HG03565 (cell line): ENCODE measurements at regions not wholly inside any gene's neighbourhood (a gene's known extent, or its start where the extent isn't known, plus 50 kb on each side); places are given as distances from the start of the nearest gene placed in this dataset.
A peak's percentile ranks its signal among the peaks of the same experiment; 100 is the strongest.
"Not testable (repeated sequence)": the region's sequence is repeated elsewhere in the genome, so short reads cannot be mapped to it uniquely, and the experiment has no call there.

Experiments used
- ATAC-seq: cut with Tn5 transposase; IDR thresholded peaks from one replicate; pipeline ENCODE4 v1.9.1; 2021; ENCODE audit warnings: mild to moderate bottlenecking, moderate library complexity; ENCODE audit not compliant: unreplicated experiment

DNA sequence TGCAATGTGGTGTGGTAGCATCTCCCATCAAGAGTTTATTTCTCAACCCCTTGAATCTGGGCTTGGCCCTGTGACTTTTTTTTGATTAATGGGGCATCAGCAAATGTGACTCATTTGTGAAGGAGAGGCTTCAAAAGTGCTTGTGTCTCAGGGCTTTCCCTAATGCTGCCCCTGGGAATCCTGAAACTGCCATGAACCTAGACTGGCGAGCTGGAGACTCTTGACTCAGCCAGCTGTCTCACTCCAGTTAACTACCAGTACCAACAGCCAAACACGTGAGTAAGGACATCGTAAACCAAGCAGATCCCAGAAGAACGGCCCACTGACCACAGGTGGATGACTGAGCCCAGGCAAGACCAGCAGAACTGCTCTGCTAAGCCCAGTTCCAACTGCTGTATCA is 72.8 kb upstream of the ADTRP start:
- ATAC-seq = no peak

DNA sequence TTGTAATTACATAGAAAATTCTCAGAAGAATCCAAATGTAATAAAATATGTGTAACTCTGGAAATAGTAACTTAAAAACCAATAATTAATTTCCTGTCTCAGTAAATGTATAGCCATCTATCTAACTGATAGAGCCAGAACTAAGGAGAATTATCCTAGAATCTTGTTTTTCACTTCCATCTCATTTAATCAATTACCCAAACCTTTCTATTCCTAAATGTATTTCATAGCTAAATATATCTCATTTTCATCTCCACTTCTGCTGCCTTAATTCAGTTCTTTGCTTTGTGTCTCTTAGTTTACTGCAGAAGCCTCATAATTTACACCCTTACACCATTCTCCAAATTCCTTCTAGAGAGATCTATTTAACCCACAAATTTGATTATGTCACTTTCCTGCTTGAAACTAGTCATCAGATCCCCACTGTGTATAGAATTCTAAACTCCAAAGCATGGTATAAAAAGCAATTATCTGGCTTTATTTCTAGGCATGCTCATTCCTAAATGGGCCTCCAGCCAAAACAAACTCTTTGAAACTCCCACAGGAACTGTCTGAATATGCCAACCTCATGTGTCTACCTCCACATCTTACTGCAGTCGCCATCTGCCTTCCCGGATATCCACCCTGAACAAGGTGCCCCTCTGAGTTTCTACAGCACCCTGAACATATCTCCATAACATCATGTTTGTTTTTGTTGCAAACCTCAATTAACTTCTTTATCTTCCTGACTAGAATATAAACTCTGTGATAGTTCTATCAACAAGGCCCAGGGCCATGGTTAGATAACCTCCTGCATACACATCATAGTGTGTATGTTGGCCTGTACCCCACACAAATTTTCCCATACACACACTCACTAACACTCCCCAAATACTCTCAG is 70.5 kb upstream of the ADTRP start:
- ATAC-seq = no peak

DNA sequence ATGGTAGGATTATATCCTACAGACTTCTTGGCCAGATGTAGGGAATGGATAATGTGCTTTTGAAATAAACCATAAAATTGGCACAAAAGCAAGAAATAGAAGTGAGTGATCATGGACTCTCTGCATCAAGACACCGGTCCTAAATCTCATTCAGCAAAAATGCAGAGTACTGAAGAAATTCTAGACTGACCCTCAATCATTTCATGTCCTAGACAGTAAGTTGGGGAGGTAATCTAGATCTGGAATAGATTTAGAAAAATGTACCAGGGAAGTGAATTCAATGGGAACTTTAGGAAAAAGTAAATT is 69.7 kb upstream of the ADTRP start:
- ATAC-seq = no peak

DNA sequence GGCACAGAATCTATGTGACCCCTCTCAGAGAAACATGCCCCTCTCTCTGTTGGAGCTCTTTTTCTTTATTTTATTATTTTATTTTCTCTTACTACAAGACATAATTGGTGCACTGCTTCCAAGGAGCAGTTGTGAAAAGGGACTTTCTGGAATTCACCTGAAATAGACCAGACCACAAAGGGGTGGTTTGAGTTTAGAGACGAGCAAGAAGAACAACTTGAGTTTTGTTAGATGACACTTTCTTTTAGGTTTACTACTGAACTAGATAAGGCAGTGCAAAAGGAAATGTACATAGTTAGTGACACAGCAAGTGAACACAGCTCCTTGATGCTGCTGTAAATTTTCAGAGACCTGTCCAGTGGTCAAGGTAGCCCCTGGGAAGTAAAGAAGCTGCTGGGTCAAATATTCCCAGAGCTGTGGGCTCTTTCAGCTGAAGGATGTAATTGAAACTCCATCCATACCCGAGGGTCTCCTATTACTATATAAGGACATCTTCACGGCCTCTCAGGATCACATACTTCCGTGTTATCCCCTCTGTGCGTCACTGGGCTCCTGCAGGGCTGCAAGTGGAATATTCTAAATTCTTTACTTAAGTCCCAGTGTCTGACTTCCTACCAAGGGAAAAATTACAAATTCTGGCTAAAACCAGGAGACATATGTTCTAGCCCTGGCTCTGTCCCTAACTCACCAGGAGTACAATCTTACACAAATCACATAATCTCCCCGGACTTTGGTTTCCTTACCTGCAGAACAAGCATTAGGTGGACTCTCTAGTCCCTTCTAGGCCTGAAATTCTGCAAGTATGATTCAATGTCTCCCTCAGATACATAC is 69.1 kb upstream of the ADTRP start:
- ATAC-seq = no peak

DNA sequence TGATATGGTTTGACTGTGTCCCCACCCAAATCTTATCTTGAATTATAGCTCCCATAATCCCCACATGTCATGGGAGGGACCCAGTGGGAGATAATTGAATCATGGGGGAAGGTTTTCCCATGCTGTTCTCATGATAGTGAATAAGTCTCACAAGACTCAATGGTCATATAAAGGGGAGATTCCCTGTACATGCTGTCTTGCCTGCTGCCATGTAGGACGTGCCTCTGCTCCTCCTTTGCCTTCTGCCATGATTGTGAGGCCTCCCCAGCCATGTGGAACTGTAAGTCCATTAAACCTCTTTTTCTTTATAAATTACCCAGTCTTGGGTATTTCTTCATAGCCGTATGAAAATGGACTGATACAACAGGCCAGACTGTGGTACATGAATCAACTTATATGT is 68.5 kb upstream of the ADTRP start:
- ATAC-seq = not testable (repeated sequence)

DNA sequence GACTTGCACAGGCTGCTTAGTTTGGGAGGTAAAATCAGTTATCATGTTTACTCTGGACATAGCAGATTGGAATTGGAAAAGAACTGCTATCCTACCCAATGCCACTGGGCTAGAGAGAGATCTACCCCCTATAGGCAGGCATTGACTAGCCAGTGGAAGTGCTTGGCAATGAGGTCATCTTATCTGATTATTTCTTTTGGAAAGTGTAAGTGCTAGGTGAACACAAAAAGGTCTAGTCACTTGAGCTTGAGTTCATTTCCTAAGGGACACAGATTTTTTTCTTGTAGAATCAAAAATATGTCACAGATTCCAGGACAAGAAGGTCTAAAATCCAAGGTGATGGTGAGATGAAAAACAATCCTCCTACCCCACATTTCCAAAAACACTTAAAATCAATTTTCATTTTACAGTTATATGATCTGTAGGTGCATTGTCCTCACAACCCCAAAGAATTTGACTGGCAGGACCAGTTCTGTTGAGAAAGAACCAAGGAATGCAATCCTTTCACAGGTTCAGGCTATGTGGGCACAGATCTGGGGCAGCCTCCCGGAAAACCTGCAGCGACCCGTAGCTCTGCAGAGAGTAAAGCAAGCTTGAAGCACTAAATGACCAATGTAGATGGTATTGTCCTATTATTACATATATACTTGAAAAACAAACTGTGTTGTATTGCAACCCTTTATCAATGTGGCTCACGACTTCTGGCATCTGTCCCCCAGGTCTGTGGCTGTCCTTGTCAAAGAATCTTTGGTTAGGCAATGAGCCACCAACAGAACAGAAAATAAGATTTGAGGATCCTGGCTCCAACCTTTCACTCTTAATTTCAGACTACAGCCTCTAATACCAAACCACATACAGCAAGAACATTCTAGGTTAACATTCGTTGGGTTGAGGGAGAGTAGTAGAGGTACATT is 67.3 kb upstream of the ADTRP start:
- no peak for ATAC-seq

DNA sequence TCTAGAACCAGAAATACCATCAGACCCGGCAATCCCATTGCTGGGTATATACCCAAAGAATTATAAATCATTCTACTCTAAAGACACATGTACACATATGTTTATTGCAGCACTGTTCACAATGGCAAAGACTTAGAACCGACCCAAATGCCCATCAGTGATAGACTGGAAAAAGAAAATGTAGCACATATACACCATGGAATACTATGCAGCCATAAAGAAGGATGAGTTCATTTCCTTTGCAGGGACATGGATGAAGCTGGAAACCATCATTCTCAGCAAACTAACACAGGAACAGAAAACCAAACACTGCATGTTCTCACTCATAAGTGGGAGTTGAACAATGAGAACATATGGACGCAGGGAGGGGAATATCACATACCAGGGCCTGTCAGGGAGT is 64.2 kb upstream of the ADTRP start:
- ATAC-seq = not testable (repeated sequence)

DNA sequence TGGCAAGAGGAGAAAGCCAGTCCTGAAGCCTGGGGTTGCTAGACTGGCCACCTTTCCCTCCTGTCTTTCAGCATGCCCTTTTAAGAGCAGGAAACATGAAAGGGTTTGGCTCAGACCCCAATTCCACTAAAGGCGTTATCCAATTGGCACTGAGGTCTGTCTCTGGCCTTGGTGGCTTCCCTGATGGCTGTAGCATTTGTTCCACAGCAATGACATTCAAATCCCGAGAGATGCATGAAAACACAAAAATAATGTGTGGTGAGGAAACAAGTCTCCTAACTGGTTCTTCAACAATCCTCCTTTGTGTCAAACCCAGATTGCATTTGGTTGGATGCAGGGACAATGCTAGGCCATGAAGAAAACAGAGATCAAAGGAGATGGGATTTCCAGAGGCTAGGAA is 56.5 kb upstream of the ADTRP start:
- ATAC-seq = no peak

DNA sequence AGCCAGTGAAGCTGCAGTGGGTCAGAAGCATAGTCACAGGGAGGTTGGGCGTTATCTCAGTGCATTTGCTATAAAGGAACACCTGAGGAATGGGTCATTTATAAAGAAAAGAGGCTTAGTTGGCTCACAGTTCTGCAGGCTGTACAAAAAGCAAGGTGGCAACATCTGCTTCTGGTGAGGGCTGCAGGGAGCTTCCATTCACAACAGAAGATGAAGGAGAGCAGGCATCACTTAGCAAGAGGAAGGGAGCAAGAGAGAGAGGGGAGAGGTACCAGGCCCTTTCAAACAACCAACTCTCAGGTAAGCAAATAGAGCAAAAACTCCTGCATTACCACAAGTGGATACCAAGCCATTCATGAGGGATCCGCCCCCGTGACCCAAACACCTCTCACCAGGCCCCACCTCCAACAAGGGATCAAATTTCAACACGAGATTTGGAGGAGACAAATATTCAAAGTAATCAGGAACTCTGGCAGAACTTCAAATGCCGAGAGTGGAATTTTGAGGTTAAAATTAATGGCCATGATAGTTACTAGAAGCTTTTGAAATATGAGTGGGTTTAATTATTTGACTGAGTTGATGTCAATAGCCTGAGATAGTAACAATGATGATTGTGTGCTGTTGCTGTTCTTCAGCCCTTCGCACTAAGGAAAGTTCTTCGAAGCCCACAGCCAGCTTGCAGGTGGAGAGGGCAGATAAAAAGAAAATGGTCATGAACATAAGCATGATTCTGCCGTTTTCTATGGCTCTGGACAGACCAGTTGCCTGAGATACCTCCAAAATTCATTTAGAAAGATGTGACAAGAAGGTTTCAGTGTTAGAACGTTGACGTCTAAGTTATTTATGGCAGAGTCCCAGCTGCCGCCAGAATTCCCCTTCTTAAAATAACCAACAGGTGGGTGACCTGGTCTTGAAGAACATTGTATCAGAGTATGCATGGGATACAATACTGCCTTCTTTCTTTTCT is 55.3 kb upstream of the ADTRP start:
- ATAC-seq = peak; percentile 88

DNA sequence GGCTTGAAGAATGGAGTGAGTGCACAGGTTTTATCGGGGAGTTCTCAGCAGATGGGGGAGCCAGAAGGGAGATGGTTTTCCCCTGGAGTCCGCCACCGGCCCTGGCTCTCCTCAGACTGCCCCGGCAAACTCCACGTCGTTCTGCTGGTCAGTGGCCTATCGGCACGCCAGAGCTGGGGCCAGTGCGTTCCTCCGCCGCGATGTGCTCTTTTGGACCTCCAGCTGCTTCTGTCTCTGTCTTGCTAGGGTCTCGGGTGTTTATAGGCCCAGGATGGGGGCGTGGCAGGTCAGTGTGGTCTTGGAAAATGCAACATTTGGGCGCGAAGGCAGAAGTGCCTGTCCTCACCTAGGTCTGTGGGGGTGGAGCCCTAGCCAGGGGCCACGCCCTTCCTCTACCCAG is 53.0 kb upstream of the ADTRP start:
- no peak for ATAC-seq

DNA sequence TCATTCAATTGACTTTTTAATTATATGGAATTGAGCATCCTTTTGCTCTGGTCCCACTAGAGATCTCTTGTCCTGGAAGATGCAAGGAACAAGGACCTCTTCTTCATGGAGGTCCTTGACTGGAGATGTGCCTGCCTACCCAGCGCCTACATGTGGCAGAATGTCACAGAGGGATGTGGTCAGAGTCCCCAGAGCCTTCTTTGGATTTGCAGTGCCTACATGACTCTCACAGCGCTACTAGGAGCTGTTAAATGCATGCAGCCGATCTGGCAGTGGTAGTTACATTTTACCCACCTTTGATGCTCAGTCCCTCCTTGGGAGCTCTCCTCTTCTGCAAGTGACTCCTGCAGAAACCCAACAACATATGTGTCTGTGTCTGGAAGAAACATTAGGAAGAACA is 51.9 kb upstream of the ADTRP start:
- no peak for ATAC-seq

DNA sequence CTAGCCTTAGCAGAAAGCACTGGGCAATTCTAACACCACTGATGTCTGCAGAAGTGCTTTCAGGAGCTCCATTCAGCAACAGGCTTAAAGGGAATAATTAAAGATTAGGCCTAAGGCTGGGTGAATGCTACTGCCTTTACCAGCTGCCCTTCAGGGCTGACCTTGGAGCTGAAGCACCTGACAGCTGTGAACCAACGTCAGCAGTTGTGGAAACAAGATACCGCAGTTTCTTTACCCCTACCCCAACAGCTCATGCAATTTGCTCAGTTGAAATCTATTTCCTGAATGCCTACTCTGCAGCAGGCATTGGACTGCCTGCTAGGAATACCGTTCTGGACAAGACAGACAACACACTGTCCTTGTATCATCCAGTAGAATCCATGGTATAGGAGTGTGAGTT is 51.5 kb upstream of the ADTRP start:
- no peak for ATAC-seq

DNA sequence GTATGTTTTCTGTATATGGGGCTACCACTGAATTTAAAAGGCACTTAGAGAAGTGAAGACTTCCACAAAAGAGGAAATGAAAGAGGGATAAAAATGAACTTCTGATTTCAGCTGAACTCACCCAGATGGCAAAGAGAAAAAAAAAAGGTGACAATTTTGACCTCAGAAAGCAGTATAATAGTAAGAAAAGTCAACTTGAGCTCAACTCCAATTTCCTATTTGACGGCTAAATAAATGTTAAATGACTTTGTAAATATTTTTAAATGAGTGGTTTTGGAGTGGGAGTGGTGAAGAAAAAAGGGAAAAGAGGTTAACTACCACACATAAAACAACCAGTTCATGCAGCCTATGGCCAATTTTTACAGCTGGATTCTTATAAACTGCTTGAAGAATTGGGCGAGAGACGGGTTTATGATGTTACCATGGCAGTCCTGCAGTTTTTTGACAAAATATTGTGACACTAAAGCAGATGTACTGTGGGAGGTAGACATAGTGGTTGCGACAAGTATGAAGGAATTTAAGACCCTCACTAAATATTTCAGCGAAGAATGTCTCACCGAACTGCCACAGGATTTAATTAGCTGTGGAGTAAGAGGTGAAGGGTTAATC is 49.8 kb upstream of the ADTRP start:
- no peak for ATAC-seq
